ENCODE measurements at regions not wholly inside any gene's neighbourhood (a gene's known extent, or its start where the extent isn't known, plus 50 kb on each side); places are given as distances from the start of the nearest gene placed in this dataset.

GRCh38 chr12:131493068-131493826 is 217.6 kb upstream of the SFSWAP start:
- no peaks in the 10 kb centered on the region for H3K4me1 ChIP-seq
- H3K27me3 ChIP-seq, result no peaks in the 10 kb centered on the region
- no peak overlapping the region for H3K4me3 ChIP-seq
- no peak for DNase-seq
- no peak overlapping the region for H3K27ac ChIP-seq
- H3K9me3 ChIP-seq (replicated peaks), result no peaks in the 10 kb centered on the region
- no peaks in the 10 kb centered on the region for H3K36me3 ChIP-seq

- no peaks in the 10 kb centered on the region for H3K36me3 ChIP-seq
- H3K27ac ChIP-seq, result no peak overlapping the region
- DNase-seq, result no peak
- H3K4me1 ChIP-seq, result no peaks in the 10 kb centered on the region
- H3K4me3 ChIP-seq, result no peak overlapping the region
- no peaks in the 10 kb centered on the region for H3K9me3 ChIP-seq (replicated peaks)
- H3K27me3 ChIP-seq, result no peaks in the 10 kb centered on the region
Observed at GRCh38 chr12:131494216-131494615, 216.7 kb upstream of the SFSWAP start.

GRCh38 chr12:131494741-131495524 is 216.0 kb upstream of the SFSWAP start:
- H3K36me3 ChIP-seq, result no peaks in the 10 kb centered on the region
- no peak for DNase-seq
- no peak overlapping the region for H3K4me3 ChIP-seq
- no peaks in the 10 kb centered on the region for H3K9me3 ChIP-seq (replicated peaks)
- H3K4me1 ChIP-seq, result no peaks in the 10 kb centered on the region
- no peaks in the 10 kb centered on the region for H3K27me3 ChIP-seq
- H3K27ac ChIP-seq, result no peak overlapping the region

GRCh38 chr12:131497966-131498365 is 212.9 kb upstream of the SFSWAP start:
- Histone ChIP-seq H3K4me1 (no peaks in the 10 kb centered on the region), H3K27me3 (no peaks in the 10 kb centered on the region), H3K9me3 (replicated peaks) (no peaks in the 10 kb centered on the region), H3K36me3 (no peaks in the 10 kb centered on the region), H3K27ac (no peak overlapping the region), H3K4me3 (no peak overlapping the region)
- DNase-seq, result no peak

- no peak overlapping the region for H3K27ac ChIP-seq
- DNase-seq, result no peak
- no peaks in the 10 kb centered on the region for H3K36me3 ChIP-seq
Observed at GRCh38 chr12:131499160-131499863, 211.6 kb upstream of the SFSWAP start.

GRCh38 chr12:131499864-131500190 is 211.1 kb upstream of the SFSWAP start:
- Histone ChIP-seq H3K36me3 (no peaks in the 10 kb centered on the region), H3K4me1 (no peaks in the 10 kb centered on the region), H3K9me3 (replicated peaks) (no peaks in the 10 kb centered on the region), H3K27me3 (no peaks in the 10 kb centered on the region), H3K27ac (no peak overlapping the region), H3K4me3 (no peak overlapping the region)
- DNase-seq, result no peak

More at GRCh38 chr12:131499160-131499863, 211.6 kb upstream of the SFSWAP start:
- H3K4me1 ChIP-seq, result no peaks in the 10 kb centered on the region
- H3K4me3 ChIP-seq, result no peak overlapping the region
- H3K27me3 ChIP-seq, result no peaks in the 10 kb centered on the region
- no peaks in the 10 kb centered on the region for H3K9me3 ChIP-seq (replicated peaks)

- Histone ChIP-seq H3K36me3 (no peaks in the 10 kb centered on the region), H3K27me3 (no peaks in the 10 kb centered on the region), H3K27ac (no peak overlapping the region), H3K4me1 (no peaks in the 10 kb centered on the region), H3K9me3 (replicated peaks) (no peaks in the 10 kb centered on the region), H3K4me3 (no peak overlapping the region)
- no peak for DNase-seq
Observed at GRCh38 chr12:131500564-131500963, 210.3 kb upstream of the SFSWAP start.

GRCh38 chr12:131505561-131505960 is 205.3 kb upstream of the SFSWAP start:
- no peaks in the 10 kb centered on the region for H3K4me1 ChIP-seq
- no peak overlapping the region for H3K27ac ChIP-seq
- no peaks in the 10 kb centered on the region for H3K36me3 ChIP-seq
- no peaks in the 10 kb centered on the region for H3K27me3 ChIP-seq
- H3K4me3 ChIP-seq, result no peak overlapping the region
- H3K9me3 ChIP-seq (replicated peaks), result no peaks in the 10 kb centered on the region
- DNase-seq, result no peak

GRCh38 chr12:131506426-131506825 is 204.5 kb upstream of the SFSWAP start:
- H3K27ac ChIP-seq, result no peak overlapping the region
- H3K4me1 ChIP-seq, result no peaks in the 10 kb centered on the region
- DNase-seq, result no peak
- H3K27me3 ChIP-seq, result no peaks in the 10 kb centered on the region
- H3K4me3 ChIP-seq, result no peak overlapping the region
- H3K36me3 ChIP-seq, result no peaks in the 10 kb centered on the region
- H3K9me3 ChIP-seq (replicated peaks), result no peaks in the 10 kb centered on the region

GRCh38 chr12:131507094-131507493 is 203.8 kb upstream of the SFSWAP start:
- Histone ChIP-seq H3K27me3 (no peaks in the 10 kb centered on the region), H3K4me3 (no peak overlapping the region), H3K4me1 (no peaks in the 10 kb centered on the region), H3K36me3 (no peaks in the 10 kb centered on the region), H3K9me3 (replicated peaks) (no peaks in the 10 kb centered on the region), H3K27ac (no peak overlapping the region)
- no peak for DNase-seq

- Histone ChIP-seq H3K4me1 (no peaks in the 10 kb centered on the region), H3K4me3 (no peak overlapping the region), H3K27ac (no peak overlapping the region), H3K27me3 (no peaks in the 10 kb centered on the region), H3K36me3 (no peaks in the 10 kb centered on the region), H3K9me3 (replicated peaks) (no peaks in the 10 kb centered on the region)
- no peak for DNase-seq
Observed at GRCh38 chr12:131507881-131508280, 203.0 kb upstream of the SFSWAP start.

- Histone ChIP-seq H3K4me3 (no peak overlapping the region), H3K27ac (no peak overlapping the region), H3K4me1 (no peaks in the 10 kb centered on the region), H3K9me3 (replicated peaks) (no peaks in the 10 kb centered on the region), H3K27me3 (no peaks in the 10 kb centered on the region), H3K36me3 (no peaks in the 10 kb centered on the region)
- DNase-seq, result no peak
Observed at GRCh38 chr12:131509701-131510100, 201.2 kb upstream of the SFSWAP start.

GRCh38 chr12:131510431-131510830 is 200.5 kb upstream of the SFSWAP start:
- H3K4me1 ChIP-seq, result no peaks in the 10 kb centered on the region
- no peak for DNase-seq
- no peak overlapping the region for H3K27ac ChIP-seq
- no peaks in the 10 kb centered on the region for H3K36me3 ChIP-seq
- H3K9me3 ChIP-seq (replicated peaks), result no peaks in the 10 kb centered on the region
- no peak overlapping the region for H3K4me3 ChIP-seq
- H3K27me3 ChIP-seq, result no peaks in the 10 kb centered on the region

- Histone ChIP-seq H3K27ac (no peak overlapping the region), H3K36me3 (no peaks in the 10 kb centered on the region), H3K4me3 (no peak overlapping the region), H3K9me3 (replicated peaks) (no peaks in the 10 kb centered on the region), H3K4me1 (no peaks in the 10 kb centered on the region), H3K27me3 (no peaks in the 10 kb centered on the region)
- no peak for DNase-seq
Observed at GRCh38 chr12:131511391-131511802, 199.5 kb upstream of the SFSWAP start.

- no peak for DNase-seq
- Histone ChIP-seq H3K4me1 (no peaks in the 10 kb centered on the region), H3K4me3 (no peak overlapping the region), H3K9me3 (replicated peaks) (no peaks in the 10 kb centered on the region), H3K27ac (no peak overlapping the region), H3K36me3 (no peaks in the 10 kb centered on the region), H3K27me3 (no peaks in the 10 kb centered on the region)
Observed at GRCh38 chr12:131511803-131512561, 198.9 kb upstream of the SFSWAP start.
